Fibroblast of the aortic adventitia (primary cell): ENCODE measurements at regions not wholly inside any gene's neighbourhood (a gene's known extent, or its start where the extent isn't known, plus 50 kb on each side); places are given as distances from the start of the nearest gene placed in this dataset.
A peak's percentile ranks its signal among the peaks of the same experiment; 100 is the strongest.
"Not testable (repeated sequence)": the region's sequence is repeated elsewhere in the genome, so short reads cannot be mapped to it uniquely, and the experiment has no call there.

Experiments
- DNase-seq: peaks from one replicate; pipeline ENCODE4 v3.0.0-alpha.2; 2010; ENCODE audit warnings: low read depth
- H3K4me3 ChIP-seq: 2 replicates; pipeline ENCODE4 v1.5.1; 2011; ENCODE audit warnings: low read depth, mild to moderate bottlenecking, control low read depth, low read length, moderate library complexity
- CTCF ChIP-seq: IDR thresholded peaks from 2 replicates; pipeline ENCODE4 v1.5.1; 2011; ENCODE audit warnings: mild to moderate bottlenecking, low read length, control low read depth, inconsistent platforms; ENCODE audit not compliant: insufficient read depth

GRCh38 chr11:105357764-105358163, 218.2 kb upstream of the CARD18 start:
- no peak overlapping the region for H3K4me3 ChIP-seq
- DNase-seq = peak; percentile 60
- no peak for TF ChIP-seq CTCF

DNA sequence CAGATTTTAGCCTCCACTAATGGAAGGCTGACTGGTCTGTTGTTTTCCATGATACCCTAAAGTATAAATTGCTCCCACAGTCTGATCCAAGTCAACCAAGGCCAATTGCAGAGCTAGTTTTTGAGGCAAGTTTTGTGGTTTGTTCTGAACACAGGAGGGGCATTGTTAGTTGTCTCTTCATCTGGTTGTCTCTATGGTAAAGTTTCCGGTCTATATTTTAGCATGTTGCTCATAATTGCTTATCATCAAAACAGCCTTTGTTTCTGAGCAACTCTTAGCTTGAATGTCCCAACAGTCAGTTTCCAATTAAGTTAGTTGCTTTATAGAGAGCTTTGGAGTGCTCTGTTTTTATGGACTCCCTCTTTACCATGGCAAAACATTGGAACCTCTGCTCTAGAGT, 217.6 kb upstream of the CARD18 start:
- no peak overlapping the region for H3K4me3 ChIP-seq
- no peak for TF ChIP-seq CTCF
- no peak for DNase-seq

DNA sequence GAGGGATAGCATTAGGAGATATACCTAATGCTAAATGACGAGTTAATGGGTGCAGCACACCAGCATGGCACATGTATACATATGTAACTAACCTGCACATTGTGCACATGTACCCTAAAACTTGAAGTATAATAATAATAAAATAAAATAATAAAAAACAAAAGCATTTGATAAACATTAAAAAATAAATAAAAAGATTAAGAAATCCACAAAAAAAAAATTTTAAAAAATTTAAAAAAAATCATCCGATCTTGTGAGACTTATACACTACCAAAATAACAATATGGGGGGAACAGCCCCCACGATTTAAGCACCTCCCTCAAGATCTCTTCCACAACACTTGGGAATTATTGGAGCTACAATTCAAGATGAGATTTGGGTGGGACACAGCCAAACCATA, 210.3 kb upstream of the CARD18 start:
- H3K4me3 ChIP-seq, DNase-seq: not testable (repeated sequence)

DNA sequence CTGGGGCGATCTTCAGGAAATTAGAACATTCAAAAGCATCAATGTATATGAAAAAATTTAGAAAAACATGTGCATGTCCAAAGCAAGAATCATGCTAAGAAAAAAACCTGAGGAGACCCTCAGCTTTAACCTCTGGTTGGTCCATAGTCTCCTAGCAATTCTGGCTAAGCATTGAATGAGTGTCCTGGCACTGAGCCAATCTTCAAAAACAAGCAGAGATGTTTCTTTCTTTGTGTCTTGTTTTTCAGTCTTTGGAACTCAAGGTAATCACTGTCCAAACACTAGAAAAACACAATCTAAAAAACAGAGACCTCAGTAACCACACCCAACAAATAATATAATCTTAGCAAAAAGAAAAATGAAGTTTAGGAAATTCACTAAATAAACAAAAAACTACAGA, 205.4 kb upstream of the CARD18 start:
- TF ChIP-seq CTCF = no peak
- no peak for DNase-seq
- H3K4me3 ChIP-seq = no peak overlapping the region

- no peak overlapping the region for H3K4me3 ChIP-seq
- no peak for DNase-seq
- no peak for TF ChIP-seq CTCF
Observed at GRCh38 chr11:105334025-105334714, 194.6 kb upstream of the CARD18 start.

- no peak overlapping the region for H3K4me3 ChIP-seq
- TF ChIP-seq CTCF = no peak
- no peak for DNase-seq
Observed at GRCh38 chr11:105333153-105333552, 193.6 kb upstream of the CARD18 start.

DNA sequence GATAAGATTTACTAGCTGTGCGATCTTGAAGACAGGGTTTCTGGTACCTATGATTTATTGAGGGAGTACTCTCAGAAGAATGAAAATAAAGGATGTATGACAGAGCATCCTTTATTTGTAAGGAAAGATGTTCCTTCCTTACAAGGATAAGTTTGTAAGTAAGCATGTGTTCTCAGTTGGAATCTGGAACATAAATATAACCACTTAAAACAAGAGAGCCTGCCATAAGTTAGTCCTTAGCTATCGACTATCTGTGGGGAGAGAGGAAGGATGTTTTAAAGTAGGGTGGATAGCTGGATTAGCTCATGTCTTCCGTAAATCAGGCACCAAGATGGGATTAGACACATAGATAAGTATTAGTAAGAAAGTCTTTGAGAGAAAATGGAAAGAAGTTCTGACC, 192.6 kb upstream of the CARD18 start:
- DNase-seq = no peak
- no peak for TF ChIP-seq CTCF
- H3K4me3 ChIP-seq = no peak overlapping the region
